Adrenal gland (tissue), 5 donors: ENCODE measurements at regions not wholly inside any gene's neighbourhood (a gene's known extent, or its start where the extent isn't known, plus 50 kb on each side); places are given as distances from the start of the nearest gene placed in this dataset.

ENCODE experiments used
- CTCF ChIP-seq, 6 experiments: fragments of 450-650 bp in 4 of 6; fragments of 200-600 bp in 2 of 6; sonication (generic) in 1 of 6; IDR thresholded peaks; 1 replicate in 5 of 6; 2 replicates in 1 of 6; pipeline versions ENCODE4 v1.5.1 to v1.8.0; 2016 to 2021; ENCODE audit warnings: antibody characterized with exemption in 6 of 6, mild to moderate bottlenecking in 2 of 6, moderate library complexity in 1 of 6
- POLR2A ChIP-seq, 2 donors: fragments of 450-650 bp; IDR thresholded peaks; one replicate each; pipeline ENCODE4 v1.6.1; 2017; ENCODE audit warnings: antibody characterized with exemption in 2 of 2, mild to moderate bottlenecking in 2 of 2, moderate library complexity in 1 of 2
- donor health status: DM: no; HTN: no; CAD: no.

- no peak for TF ChIP-seq CTCF (IDR thresholded peaks at IDR 0.05)
- TF ChIP-seq POLR2A (IDR thresholded peaks at IDR 0.05): no peak
These were observed 58.0 kb upstream of the EFCAB3 start for GRCh38 chr17:62322313-62322712.
